ENCODE measurements at regions not wholly inside any gene's neighbourhood (a gene's known extent, or its start where the extent isn't known, plus 50 kb on each side); places are given as distances from the start of the nearest gene placed in this dataset.

DNA sequence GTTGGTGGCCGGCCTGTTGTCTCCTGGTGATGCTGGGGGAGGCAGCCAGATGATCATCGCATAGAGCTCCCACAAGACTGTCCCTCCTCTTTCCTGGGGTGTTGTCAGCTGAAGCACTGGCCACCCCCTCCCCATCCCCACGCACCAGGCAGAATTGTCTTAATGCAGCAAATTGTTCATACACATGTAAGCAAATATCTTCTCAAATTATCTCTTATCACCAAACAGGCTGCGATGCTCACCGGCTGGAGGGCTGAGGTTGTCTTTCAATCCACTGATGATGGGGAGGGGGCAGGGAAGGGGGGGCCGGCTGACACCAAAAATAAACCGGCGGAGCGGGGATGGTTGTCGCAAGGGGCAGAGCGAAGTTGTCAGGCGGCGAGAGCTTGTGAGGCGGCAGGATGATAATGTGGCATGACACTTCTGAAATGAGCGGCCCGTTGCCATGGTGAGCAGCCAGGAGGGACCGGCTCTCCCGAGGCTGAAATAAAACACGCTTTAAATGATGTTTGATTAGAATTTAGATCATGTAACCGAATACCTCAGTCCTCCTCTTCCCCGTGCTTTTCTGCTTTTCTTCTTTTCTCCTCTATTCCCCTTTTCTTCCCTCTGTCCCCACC lies 59.8 kb downstream of the MRM1 start:
- DNase-seq (no peak), ATAC-seq (no peak)
- intact Hi-C loops (cut with DNase I, micrococcal nuclease) = no loop called here
- H3K9me3 ChIP-seq = no peaks in the 10 kb centered on the region
- H3K36me3 ChIP-seq (ENCODE audit: low read depth) = no peaks in the 10 kb centered on the region
- peaks cover 8% of the 10 kb centered on the region for H3K4me1 ChIP-seq (ENCODE audit: low read depth)
- TF ChIP-seq, protein P1, sequence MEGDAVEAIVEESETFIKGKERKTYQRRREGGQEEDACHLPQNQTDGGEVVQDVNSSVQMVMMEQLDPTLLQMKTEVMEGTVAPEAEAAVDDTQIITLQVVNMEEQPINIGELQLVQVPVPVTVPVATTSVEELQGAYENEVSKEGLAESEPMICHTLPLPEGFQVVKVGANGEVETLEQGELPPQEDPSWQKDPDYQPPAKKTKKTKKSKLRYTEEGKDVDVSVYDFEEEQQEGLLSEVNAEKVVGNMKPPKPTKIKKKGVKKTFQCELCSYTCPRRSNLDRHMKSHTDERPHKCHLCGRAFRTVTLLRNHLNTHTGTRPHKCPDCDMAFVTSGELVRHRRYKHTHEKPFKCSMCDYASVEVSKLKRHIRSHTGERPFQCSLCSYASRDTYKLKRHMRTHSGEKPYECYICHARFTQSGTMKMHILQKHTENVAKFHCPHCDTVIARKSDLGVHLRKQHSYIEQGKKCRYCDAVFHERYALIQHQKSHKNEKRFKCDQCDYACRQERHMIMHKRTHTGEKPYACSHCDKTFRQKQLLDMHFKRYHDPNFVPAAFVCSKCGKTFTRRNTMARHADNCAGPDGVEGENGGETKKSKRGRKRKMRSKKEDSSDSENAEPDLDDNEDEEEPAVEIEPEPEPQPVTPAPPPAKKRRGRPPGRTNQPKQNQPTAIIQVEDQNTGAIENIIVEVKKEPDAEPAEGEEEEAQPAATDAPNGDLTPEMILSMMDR (IDR thresholded peaks at IDR 0.05) = no peak
- H3K4me3 ChIP-seq = no peak overlapping the region

DNA sequence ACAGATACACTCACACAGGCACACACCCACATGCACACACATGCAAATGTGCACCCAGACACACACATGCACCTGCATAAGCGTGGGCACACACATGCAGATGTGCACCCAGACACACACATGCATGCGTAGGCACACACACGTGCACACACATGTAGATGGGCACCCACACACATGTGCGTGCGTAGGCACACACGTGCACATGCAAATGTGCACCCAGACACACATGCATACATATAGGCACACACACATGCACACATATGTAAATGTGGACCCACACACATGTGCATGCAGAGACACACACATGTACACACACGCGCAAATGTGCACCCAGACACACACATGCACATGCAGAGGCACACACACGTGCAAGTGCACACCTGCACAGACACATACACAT lies 60.3 kb downstream of the MRM1 start:
- ATAC-seq (no peak), DNase-seq (no peak)
- Histone ChIP-seq H3K36me3 (ENCODE audit: low read depth) (no peaks in the 10 kb centered on the region), H3K4me1 (ENCODE audit: low read depth) (peaks cover 8% of the 10 kb centered on the region), H3K9me3 (no peaks in the 10 kb centered on the region), H3K4me3 (no peak overlapping the region)
- TF ChIP-seq, protein P1 (IDR thresholded peaks at IDR 0.05) = no peak
- intact Hi-C loops (cut with DNase I, micrococcal nuclease) = no loop called here

DNA sequence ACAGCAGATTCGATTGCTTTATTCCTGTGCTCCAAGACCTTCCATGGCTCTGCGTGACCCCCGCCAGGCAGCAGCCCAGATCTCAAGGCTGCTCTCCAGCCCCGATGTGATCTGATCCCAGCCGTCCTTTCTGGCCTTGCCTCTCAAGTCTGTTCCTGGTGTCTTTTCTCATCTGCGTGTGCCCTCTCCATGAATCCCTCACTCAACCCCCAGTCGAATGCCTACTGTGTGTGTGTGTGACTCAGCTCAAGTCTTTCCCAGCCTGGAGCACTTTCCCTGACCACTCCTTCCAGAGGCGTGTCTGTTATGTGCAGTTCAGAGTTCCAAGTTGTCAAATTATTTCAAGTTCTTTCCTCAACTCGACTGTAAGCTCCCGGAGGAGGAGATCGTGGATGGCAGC lies 64.0 kb downstream of the MRM1 start:
- ATAC-seq (peak; percentile 87), DNase-seq (no peak)
- Histone ChIP-seq H3K9me3 (no peaks in the 10 kb centered on the region), H3K4me1 (ENCODE audit: low read depth) (no peaks in the 10 kb centered on the region), H3K36me3 (ENCODE audit: low read depth) (no peaks in the 10 kb centered on the region), H3K4me3 (no peak overlapping the region)
- TF ChIP-seq, protein P1 (IDR thresholded peaks at IDR 0.05) = no peak
- intact Hi-C loops (cut with DNase I, micrococcal nuclease) = no loop called here

DNA sequence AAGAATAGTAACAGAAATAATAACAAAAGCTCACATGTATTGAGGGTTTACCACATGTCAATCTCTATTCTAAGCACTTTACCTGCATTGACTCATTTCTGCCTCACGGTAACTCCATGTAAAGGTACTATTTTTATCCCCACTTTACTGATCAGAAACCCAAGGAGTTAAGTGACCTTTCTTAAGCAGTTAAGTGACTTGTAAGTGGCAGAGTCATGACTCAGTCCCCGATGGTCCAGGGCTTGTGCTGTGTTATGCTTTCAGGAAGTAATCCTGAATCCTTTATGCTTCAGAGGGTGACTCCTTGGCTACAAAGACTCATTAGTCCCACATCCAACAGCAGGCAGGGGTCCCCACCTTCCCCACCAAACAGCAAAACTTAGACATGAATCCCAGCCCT lies 66.5 kb downstream of the MRM1 start:
- H3K9me3 ChIP-seq = no peaks in the 10 kb centered on the region
- peak; percentile 22 for ATAC-seq
- DNase-seq = no peak
- H3K4me3 ChIP-seq = no peak overlapping the region
- TF ChIP-seq, protein P1 (IDR thresholded peaks at IDR 0.05) = no peak
- intact Hi-C loops (cut with DNase I, micrococcal nuclease) = no loop called here
- H3K4me1 ChIP-seq (ENCODE audit: low read depth) = no peaks in the 10 kb centered on the region
- no peaks in the 10 kb centered on the region for H3K36me3 ChIP-seq (ENCODE audit: low read depth)

GRCh38 chr17:36668824-36669223 lies 67.4 kb downstream of the MRM1 start:
- DNase-seq (no peak), ATAC-seq (no peak)
- no peak overlapping the region for H3K4me3 ChIP-seq
- TF ChIP-seq, protein P1 (IDR thresholded peaks at IDR 0.05) = no peak
- intact Hi-C loops (cut with DNase I, micrococcal nuclease) = no loop called here
- H3K4me1 ChIP-seq (ENCODE audit: low read depth) = no peaks in the 10 kb centered on the region
- H3K36me3 ChIP-seq (ENCODE audit: low read depth) = no peaks in the 10 kb centered on the region
- H3K9me3 ChIP-seq = no peaks in the 10 kb centered on the region

DNA sequence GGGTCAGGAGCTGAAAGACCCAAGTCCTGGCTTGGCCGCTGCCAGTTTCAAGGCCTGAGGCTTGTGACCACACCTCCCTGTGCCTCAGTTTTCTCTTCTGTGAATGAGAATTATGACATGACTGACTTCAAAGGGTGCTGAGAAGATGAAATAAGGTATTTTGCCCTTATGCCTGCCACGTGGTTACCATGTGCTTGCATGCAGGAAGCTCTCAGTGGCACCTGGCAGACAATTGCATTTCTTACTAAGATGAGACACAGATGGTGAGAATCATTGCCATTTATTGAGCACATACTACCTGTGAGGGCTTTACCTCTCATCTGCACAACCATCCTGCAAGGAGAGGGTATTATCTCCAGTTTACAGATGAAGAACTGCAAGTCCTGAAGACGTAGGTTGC lies 69.8 kb downstream of the MRM1 start:
- no peak for ATAC-seq
- Histone ChIP-seq H3K36me3 (ENCODE audit: low read depth) (no peaks in the 10 kb centered on the region), H3K9me3 (no peaks in the 10 kb centered on the region), H3K4me3 (no peak overlapping the region), H3K4me1 (ENCODE audit: low read depth) (no peaks in the 10 kb centered on the region)
- intact Hi-C loops (cut with DNase I, micrococcal nuclease) = no loop called here
- no peak for DNase-seq
- TF ChIP-seq, protein P1 (IDR thresholded peaks at IDR 0.05) = no peak
